Endodermal cell (in vitro differentiated cells): ENCODE measurements at regions not wholly inside any gene's neighbourhood (a gene's known extent, or its start where the extent isn't known, plus 50 kb on each side); places are given as distances from the start of the nearest gene placed in this dataset.

Experiments
- DNase-seq: peaks from one replicate; pipeline ENCODE4 v3.0.0-alpha.2; 2017
- H3K27ac ChIP-seq: 2 replicates; pipeline ENCODE4 v1.5.1; 2013; ENCODE audit warnings: mild to moderate bottlenecking, low read depth, low read length, moderate library complexity
- H3K27me3 ChIP-seq: 2 replicates; pipeline ENCODE4 v1.6.1; 2013; ENCODE audit warnings: mild to moderate bottlenecking, low read length, moderate library complexity; ENCODE audit not compliant: insufficient read depth, control insufficient read depth, poor library complexity, severe bottlenecking
- H3K36me3 ChIP-seq: 2 replicates; pipeline ENCODE4 v1.7.0; 2013; ENCODE audit warnings: mild to moderate bottlenecking, low read length, moderate library complexity; ENCODE audit not compliant: control insufficient read depth, insufficient read depth
- H3K4me1 ChIP-seq: one replicate; pipeline ENCODE4 v1.7.0; 2013; ENCODE audit warnings: low read length; ENCODE audit not compliant: control insufficient read depth, insufficient read depth
- H3K4me3 ChIP-seq: 2 replicates; pipeline ENCODE4 v1.5.1; 2013; ENCODE audit warnings: mild to moderate bottlenecking, low read length, moderate library complexity
- H3K9ac ChIP-seq: 2 replicates; pipeline ENCODE4 v1.6.1; 2013; ENCODE audit warnings: mild to moderate bottlenecking, low read length, moderate library complexity; ENCODE audit not compliant: poor library complexity, severe bottlenecking; ENCODE audit errors: extremely low read depth
- H3K9me3 ChIP-seq: 2 replicates; pipeline ENCODE4 v1.6.1; 2013; ENCODE audit warnings: mild to moderate bottlenecking, low read length, moderate library complexity; ENCODE audit not compliant: control insufficient read depth
- H3K27ac Mint-ChIP-seq: 2 replicates; pipeline ENCODE4 v1.8.0; 2020; ENCODE audit warnings: mixed read lengths
- H3K27me3 Mint-ChIP-seq: 2 replicates; pipeline ENCODE4 v1.8.0; 2021; ENCODE audit warnings: mild to moderate bottlenecking, mixed read lengths; ENCODE audit not compliant: insufficient read depth
- H3K36me3 Mint-ChIP-seq: 2 replicates; pipeline ENCODE4 v1.8.0; 2020; ENCODE audit warnings: low read depth, mixed read lengths
- H3K4me1 Mint-ChIP-seq: 2 replicates; pipeline ENCODE4 v1.8.0; 2020; ENCODE audit warnings: mixed read lengths
- H3K4me3 Mint-ChIP-seq: 2 replicates; pipeline ENCODE4 v1.8.0; 2020; ENCODE audit warnings: mild to moderate bottlenecking, moderate library complexity, mixed read lengths
- H3K9me3 Mint-ChIP-seq: 2 replicates; pipeline ENCODE4 v1.8.0; 2020; ENCODE audit warnings: mild to moderate bottlenecking, mixed read lengths
- CTCF ChIP-seq: fragments of 200-600 bp; sonication (generic); conservative IDR thresholded peaks from 2 replicates; pipeline ENCODE4 v1.5.0; 2021; ENCODE audit warnings: antibody characterized with exemption, mild to moderate bottlenecking
- WGBS, 2 experiments: methylation state at CpG; one replicate each; pipeline versions ENCODE4 v1.1.5 to v1.1.7; 2013; ENCODE audit warnings: missing lambda C conversion rate in 2 of 2, mixed read lengths in 1 of 2; ENCODE audit not compliant: insufficient coverage in 1 of 2, insufficient read length in 1 of 2; 5-methylcytosine and 5-hydroxymethylcytosine counted together

DNA sequence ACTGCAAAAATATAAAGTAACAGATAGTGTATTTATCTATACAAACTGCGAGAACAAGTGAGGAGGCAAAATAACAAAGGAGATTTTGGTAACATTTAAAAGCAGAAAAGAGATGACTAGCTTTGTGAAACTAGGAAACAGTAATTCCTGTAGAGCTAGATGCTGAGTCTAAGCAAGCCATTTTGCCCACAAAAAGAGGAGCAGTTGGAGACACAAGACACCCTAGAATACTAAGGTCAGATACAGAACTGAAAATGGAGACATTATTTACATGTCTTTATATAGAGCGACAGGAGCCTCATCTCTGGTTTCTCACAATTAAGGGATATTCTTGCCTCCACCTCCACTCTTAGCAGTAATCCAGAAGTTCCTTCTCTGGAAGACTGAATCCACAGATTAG, 732.4 kb upstream of the GBE1 start:
- H3K4me1 Mint-ChIP-seq = no peaks in the 10 kb centered on the region
- no peak for DNase-seq
- WGBS, 2 experiments = 91 to 100% methylated on average over 1 to 2 of the region's 2 CpGs
- no peaks in the 10 kb centered on the region for H3K9me3 ChIP-seq
- no peak overlapping the region for H3K27ac Mint-ChIP-seq
- no peaks in the 10 kb centered on the region for H3K27me3 ChIP-seq
- H3K27me3 Mint-ChIP-seq = no peaks in the 10 kb centered on the region
- H3K4me3 ChIP-seq = no peak overlapping the region
- no peaks in the 10 kb centered on the region for H3K36me3 Mint-ChIP-seq
- no peak overlapping the region for H3K27ac ChIP-seq
- TF ChIP-seq CTCF = no peak
- no peaks in the 10 kb centered on the region for H3K36me3 ChIP-seq
- H3K9me3 Mint-ChIP-seq = no peaks in the 10 kb centered on the region
- H3K4me3 Mint-ChIP-seq = no peak overlapping the region
- no peak overlapping the region for H3K9ac ChIP-seq
- no peaks in the 10 kb centered on the region for H3K4me1 ChIP-seq

GRCh38 chr3:82475306-82475705, 713.9 kb upstream of the GBE1 start:
- no peak for TF ChIP-seq CTCF
- Mint-ChIP-seq H3K4me3 (no peak overlapping the region), H3K4me1 (no peaks in the 10 kb centered on the region), H3K36me3 (no peaks in the 10 kb centered on the region), H3K27ac (no peak overlapping the region), H3K27me3 (no peaks in the 10 kb centered on the region), H3K9me3 (peaks cover 2% of the 10 kb centered on the region)
- no peaks in the 10 kb centered on the region for H3K4me1 ChIP-seq
- WGBS, 2 experiments = 80% methylated on average over 1 of the region's 1 CpG; no CpG with 5 or more reads in 1 of the 2 experiments
- no peaks in the 10 kb centered on the region for H3K36me3 ChIP-seq
- H3K9ac ChIP-seq = no peak overlapping the region
- DNase-seq = no peak
- H3K4me3 ChIP-seq = no peak overlapping the region
- peaks cover 13% of the 10 kb centered on the region for H3K9me3 ChIP-seq
- H3K27me3 ChIP-seq = no peaks in the 10 kb centered on the region
- no peak overlapping the region for H3K27ac ChIP-seq

DNA sequence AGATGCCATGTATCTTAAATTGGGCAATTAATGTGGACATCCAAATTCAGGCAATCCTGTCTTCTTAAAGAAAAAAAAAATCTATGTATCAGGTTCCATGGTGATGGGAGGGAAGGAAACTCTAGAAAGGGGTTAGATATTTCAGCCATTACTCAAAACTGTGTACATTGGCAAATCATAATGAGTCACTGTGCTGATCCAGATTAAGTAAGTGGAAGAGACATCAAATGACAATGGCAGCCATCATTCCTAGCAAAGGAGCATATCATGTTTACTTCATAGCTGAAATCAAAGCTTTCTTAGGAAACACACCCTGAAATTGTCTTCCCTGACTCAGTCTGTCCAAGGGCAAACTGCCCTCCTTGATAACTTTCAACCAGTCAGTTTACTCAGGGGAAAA, 713.3 kb upstream of the GBE1 start:
- Histone ChIP-seq H3K27me3 (no peaks in the 10 kb centered on the region), H3K4me3 (no peak overlapping the region), H3K36me3 (no peaks in the 10 kb centered on the region), H3K9ac (no peak overlapping the region), H3K4me1 (no peaks in the 10 kb centered on the region), H3K9me3 (peaks cover 13% of the 10 kb centered on the region), H3K27ac (no peak overlapping the region)
- TF ChIP-seq CTCF = no peak
- peaks cover 2% of the 10 kb centered on the region for H3K9me3 Mint-ChIP-seq
- H3K4me1 Mint-ChIP-seq = no peaks in the 10 kb centered on the region
- no peaks in the 10 kb centered on the region for H3K27me3 Mint-ChIP-seq
- H3K36me3 Mint-ChIP-seq = no peaks in the 10 kb centered on the region
- no peak overlapping the region for H3K4me3 Mint-ChIP-seq
- DNase-seq = no peak
- no peak overlapping the region for H3K27ac Mint-ChIP-seq
